ENCODE measurements at regions not wholly inside any gene's neighbourhood (a gene's known extent, or its start where the extent isn't known, plus 50 kb on each side); places are given as distances from the start of the nearest gene placed in this dataset.

GRCh38 chrX:88660836-88661235, 86.2 kb upstream of the CPXCR1 start:
- Histone ChIP-seq H3K36me3 (ENCODE audit: insufficient read depth, low read length) (no peaks in the 10 kb centered on the region), H3K4me2 (ENCODE audit: low read length) (no peak overlapping the region), H4K20me1 (ENCODE audit: insufficient read depth, low read length) (no peaks in the 10 kb centered on the region), H3K27ac (ENCODE audit: low read depth, low read length, poor library complexity, severe bottlenecking) (no peak overlapping the region), H3K79me2 (ENCODE audit: insufficient read depth, low read depth, low read length) (no peaks in the 10 kb centered on the region), H3K4me3 (ENCODE audit: low read depth, low read length, poor library complexity, severe bottlenecking) (no peak overlapping the region), H3K9me3 (ENCODE audit: low read length) (no peaks in the 10 kb centered on the region), H3K9me2 (ENCODE audit: insufficient read depth, low read length) (no peaks in the 10 kb centered on the region), H3K4me1 (ENCODE audit: insufficient read depth, low read length, poor library complexity, severe bottlenecking) (no peaks in the 10 kb centered on the region), H2AFZ (ENCODE audit: low read length) (no peak overlapping the region)
- BruUV-seq (replicated peaks), result no TSS peak
- ChIA-PET POLR2A (no interaction called here), CTCF (ENCODE audit: unreplicated experiment) (no interaction called here)
- intact Hi-C loops (cut with micrococcal nuclease; ENCODE audit: unreplicated experiment), result no loop called here
- DNase-seq (ENCODE audit: low spot score), result no peak
- TF ChIP-seq CTCF (conservative IDR thresholded peaks at IDR 0.05; ENCODE audit: low read length) (no peak), EZH2phosphoT487 (IDR thresholded peaks at IDR 0.05; ENCODE audit: borderline replicate concordance, low read depth, low read length) (no peak)

- ChIA-PET POLR2A (no interaction called here), CTCF (ENCODE audit: unreplicated experiment) (no interaction called here)
- intact Hi-C loops (cut with micrococcal nuclease; ENCODE audit: unreplicated experiment), result no loop called here
- Histone ChIP-seq H3K4me3 (ENCODE audit: low read depth, low read length, poor library complexity, severe bottlenecking) (no peak overlapping the region), H3K79me2 (ENCODE audit: insufficient read depth, low read depth, low read length) (no peaks in the 10 kb centered on the region), H3K4me1 (ENCODE audit: insufficient read depth, low read length, poor library complexity, severe bottlenecking) (no peaks in the 10 kb centered on the region), H3K36me3 (ENCODE audit: insufficient read depth, low read length) (no peaks in the 10 kb centered on the region), H3K4me2 (ENCODE audit: low read length) (no peak overlapping the region), H3K9me3 (ENCODE audit: low read length) (no peaks in the 10 kb centered on the region), H3K9me2 (ENCODE audit: insufficient read depth, low read length) (no peaks in the 10 kb centered on the region), H3K27ac (ENCODE audit: low read depth, low read length, poor library complexity, severe bottlenecking) (no peak overlapping the region), H2AFZ (ENCODE audit: low read length) (no peak overlapping the region), H4K20me1 (ENCODE audit: insufficient read depth, low read length) (no peaks in the 10 kb centered on the region)
- no peak for TF ChIP-seq EZH2phosphoT487 (IDR thresholded peaks at IDR 0.05; ENCODE audit: borderline replicate concordance, low read depth, low read length)
- no peak for TF ChIP-seq CTCF (conservative IDR thresholded peaks at IDR 0.05; ENCODE audit: low read length)
- no TSS peak for BruUV-seq (replicated peaks)
- no peak for DNase-seq (ENCODE audit: low spot score)
Observed at GRCh38 chrX:88672261-88672660, 74.8 kb upstream of the CPXCR1 start.
